ENCODE measurements at regions not wholly inside any gene's neighbourhood (a gene's known extent, or its start where the extent isn't known, plus 50 kb on each side); places are given as distances from the start of the nearest gene placed in this dataset.

DNA sequence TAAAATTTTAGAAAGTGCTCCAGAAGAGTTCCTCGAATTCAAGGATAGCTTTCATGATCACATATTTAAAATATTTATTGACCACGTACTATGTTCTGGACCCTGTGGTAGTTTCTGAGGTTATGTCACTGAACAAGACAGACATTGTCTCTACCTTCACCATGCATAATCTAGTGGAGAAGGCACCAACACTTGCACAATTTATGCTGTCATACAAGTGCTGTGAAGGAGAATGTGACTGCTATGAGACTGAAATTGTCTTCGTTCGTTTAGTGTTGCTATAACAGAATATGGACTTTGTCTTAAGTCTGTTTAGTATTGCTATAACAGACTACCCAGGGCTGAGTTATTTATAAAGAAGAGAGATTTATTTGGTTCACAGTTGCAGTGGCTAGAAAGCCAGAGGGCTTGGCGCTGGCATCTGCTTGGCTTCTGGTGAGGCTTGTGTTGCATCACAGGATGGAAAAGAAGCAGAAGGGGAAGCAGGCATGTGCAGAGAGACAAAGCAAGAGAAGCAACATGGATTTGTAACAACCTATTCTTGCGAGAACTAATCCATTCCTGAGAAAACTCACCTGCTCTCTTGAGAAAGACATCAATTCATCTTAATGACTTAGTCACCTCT, 50.0 kb upstream of the RFX8 start:
- H3K9me3 ChIP-seq (ENCODE audit: control insufficient read depth, insufficient read depth, low read depth, low read length) = no peaks in the 10 kb centered on the region
- no peak overlapping the region for H3K4me2 ChIP-seq (ENCODE audit: extremely low read depth, insufficient read depth, low read length)
- no peak overlapping the region for H2AFZ ChIP-seq (ENCODE audit: low read length)
- peak in 1 of 2 donors; percentile 27 for DNase-seq (ENCODE audit: low read depth in 2 of 2)
- H3K79me2 ChIP-seq (ENCODE audit: control insufficient read depth, insufficient read depth, low read length) = no peaks in the 10 kb centered on the region
- H3K4me1 ChIP-seq (ENCODE audit: control insufficient read depth, extremely low read depth, insufficient read depth, low read length) = no peaks in the 10 kb centered on the region
- H4K20me1 ChIP-seq (ENCODE audit: control insufficient read depth, extremely low read depth, insufficient read depth, low read length) = no peaks in the 10 kb centered on the region
- no peaks in the 10 kb centered on the region for H3K27me3 ChIP-seq (ENCODE audit: control insufficient read depth, insufficient read depth, low read length)
- no peak overlapping the region for H3K4me3 ChIP-seq (replicated peaks in 1 of 4; ENCODE audit: control extremely low read depth in 1 of 4, insufficient read depth in 1 of 4, low read depth in 3 of 4, low read length in 4 of 4)
- TF ChIP-seq EZH2 (IDR thresholded peaks at IDR 0.05; ENCODE audit: low read length, missing control alignments) = no peak
- TF ChIP-seq, protein P1, sequence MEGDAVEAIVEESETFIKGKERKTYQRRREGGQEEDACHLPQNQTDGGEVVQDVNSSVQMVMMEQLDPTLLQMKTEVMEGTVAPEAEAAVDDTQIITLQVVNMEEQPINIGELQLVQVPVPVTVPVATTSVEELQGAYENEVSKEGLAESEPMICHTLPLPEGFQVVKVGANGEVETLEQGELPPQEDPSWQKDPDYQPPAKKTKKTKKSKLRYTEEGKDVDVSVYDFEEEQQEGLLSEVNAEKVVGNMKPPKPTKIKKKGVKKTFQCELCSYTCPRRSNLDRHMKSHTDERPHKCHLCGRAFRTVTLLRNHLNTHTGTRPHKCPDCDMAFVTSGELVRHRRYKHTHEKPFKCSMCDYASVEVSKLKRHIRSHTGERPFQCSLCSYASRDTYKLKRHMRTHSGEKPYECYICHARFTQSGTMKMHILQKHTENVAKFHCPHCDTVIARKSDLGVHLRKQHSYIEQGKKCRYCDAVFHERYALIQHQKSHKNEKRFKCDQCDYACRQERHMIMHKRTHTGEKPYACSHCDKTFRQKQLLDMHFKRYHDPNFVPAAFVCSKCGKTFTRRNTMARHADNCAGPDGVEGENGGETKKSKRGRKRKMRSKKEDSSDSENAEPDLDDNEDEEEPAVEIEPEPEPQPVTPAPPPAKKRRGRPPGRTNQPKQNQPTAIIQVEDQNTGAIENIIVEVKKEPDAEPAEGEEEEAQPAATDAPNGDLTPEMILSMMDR (conservative IDR thresholded peaks at IDR 0.05 in 1 of 2, IDR thresholded peaks at IDR 0.05 in 1 of 2; ENCODE audit: low read depth in 1 of 2, low read length in 2 of 2) = no peak
- no peak overlapping the region for H3K27ac ChIP-seq (ENCODE audit: insufficient read depth, low read length)
- no peak overlapping the region for H3K9ac ChIP-seq (ENCODE audit: insufficient read depth, low read length)
- no peaks in the 10 kb centered on the region for H3K36me3 ChIP-seq (ENCODE audit: control insufficient read depth, insufficient read depth, low read length)

Data from fibroblast of lung (primary cell).